HUES64 (cell line): ENCODE measurements at regions not wholly inside any gene's neighbourhood (a gene's known extent, or its start where the extent isn't known, plus 50 kb on each side); places are given as distances from the start of the nearest gene placed in this dataset.
"Not testable (repeated sequence)": the region's sequence is repeated elsewhere in the genome, so short reads cannot be mapped to it uniquely, and the experiment has no call there.

ENCODE experiments used
- H3K27ac ChIP-seq: 2 replicates; pipeline ENCODE4 v1.7.0; 2013; ENCODE audit warnings: low read depth, low read length, inconsistent platforms
- H3K27me3 ChIP-seq: 2 replicates; pipeline ENCODE4 v1.6.1; 2013; ENCODE audit warnings: mild to moderate bottlenecking, low read length; ENCODE audit not compliant: insufficient read depth
- H3K36me3 ChIP-seq: 2 replicates; pipeline ENCODE4 v1.6.1; 2013; ENCODE audit warnings: mild to moderate bottlenecking, low read length; ENCODE audit not compliant: insufficient read depth
- H3K4me1 ChIP-seq: 2 replicates; pipeline ENCODE4 v1.6.1; 2013; ENCODE audit warnings: mild to moderate bottlenecking, low read length, moderate library complexity; ENCODE audit not compliant: insufficient read depth
- H3K4me3 ChIP-seq: 2 replicates; pipeline ENCODE4 v1.5.1; 2013; ENCODE audit warnings: mild to moderate bottlenecking, low read length, moderate library complexity
- H3K9ac ChIP-seq: 2 replicates; pipeline ENCODE4 v1.6.1; 2013; ENCODE audit warnings: mild to moderate bottlenecking, low read depth, low read length
- H3K9me3 ChIP-seq: 2 replicates; pipeline ENCODE4 v1.6.1; 2013; ENCODE audit warnings: low read depth, low read length; ENCODE audit not compliant: insufficient read depth
- WGBS: fragments of 150-250, 120-280 bp; methylation state at CpG from one replicate; pipeline ENCODE4 v1.1.7; 2013; ENCODE audit warnings: missing lambda C conversion rate; 5-methylcytosine and 5-hydroxymethylcytosine counted together

DNA sequence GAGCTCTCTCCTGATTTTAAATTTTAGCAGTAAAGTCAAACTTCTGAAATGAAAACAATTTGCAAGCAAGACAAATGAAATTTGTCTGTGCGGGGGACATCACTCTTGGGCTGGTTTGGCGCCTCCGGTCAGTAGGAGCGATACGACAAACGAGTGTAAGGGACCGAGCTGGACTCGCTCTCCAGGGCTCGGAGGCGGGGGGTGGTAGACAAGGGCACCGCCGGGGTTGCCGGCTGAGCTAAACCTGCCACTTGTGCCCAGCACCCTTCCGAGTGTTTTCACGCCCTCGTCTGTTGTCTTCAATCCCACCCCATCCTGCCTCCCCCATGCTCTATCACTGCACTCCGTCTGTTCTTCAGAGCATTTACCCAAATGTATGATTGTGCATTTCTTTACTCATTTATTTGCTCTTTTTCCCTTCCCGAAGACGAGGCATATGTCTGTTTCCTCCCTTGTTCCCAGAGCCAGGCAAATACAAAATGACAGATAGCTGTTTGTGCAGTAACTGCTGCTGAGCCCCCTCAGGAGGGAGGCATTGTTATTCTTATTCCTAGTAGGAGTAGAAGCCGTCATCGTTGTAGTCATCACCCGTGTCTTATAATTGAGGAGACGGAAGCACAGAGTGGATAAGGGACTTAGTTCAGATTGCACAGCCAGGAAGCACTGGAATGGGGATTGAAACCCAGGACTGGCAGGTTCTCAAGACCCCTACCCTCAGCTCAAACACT is 62.8 kb upstream of the APCDD1L start:
- no peaks in the 10 kb centered on the region for H3K36me3 ChIP-seq
- H3K4me1 ChIP-seq = 0 out of 2 replicates have a peak, but pooled peaks cover 6% of the 10 kb centered on the region
- H3K4me3 ChIP-seq = no peak overlapping the region
- no peak overlapping the region for H3K27ac ChIP-seq
- no peaks in the 10 kb centered on the region for H3K9me3 ChIP-seq
- 79% methylated on average over 23 of the region's 23 CpGs for WGBS
- H3K27me3 ChIP-seq = no peaks in the 10 kb centered on the region
- no peak overlapping the region for H3K9ac ChIP-seq

DNA sequence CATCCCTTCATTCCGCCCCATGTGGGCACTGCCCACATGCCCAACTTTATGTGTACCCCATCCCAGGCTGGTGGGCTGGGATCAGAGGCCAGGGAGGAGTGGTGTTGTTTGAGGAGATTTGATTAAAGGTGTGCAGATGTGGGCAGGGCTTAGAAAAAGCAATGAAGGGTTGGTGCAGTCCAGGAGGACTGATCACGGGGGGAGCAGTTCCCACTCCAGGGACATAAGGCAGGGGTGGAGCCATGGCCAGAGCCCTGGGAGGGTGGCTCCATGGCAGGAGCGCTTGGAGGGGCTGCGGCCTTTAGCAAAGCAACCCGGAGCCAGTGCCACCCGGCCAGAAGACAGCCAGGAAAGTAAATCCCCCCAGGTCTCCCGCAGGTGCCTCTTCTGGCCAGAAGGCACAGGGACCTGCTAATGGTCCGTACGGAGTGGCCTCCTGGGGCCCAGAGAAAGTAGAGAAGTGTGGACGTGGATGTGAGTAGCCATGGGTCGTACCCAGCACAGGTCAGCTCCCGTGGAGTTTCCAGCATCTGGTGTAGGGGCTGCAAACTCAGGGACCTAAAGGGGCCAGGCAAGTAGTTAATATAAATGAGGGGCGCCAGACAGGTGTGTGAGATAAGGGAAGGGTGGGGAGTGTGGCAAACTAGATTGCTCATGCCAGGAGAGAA is 62.1 kb upstream of the APCDD1L start:
- H3K9me3 ChIP-seq = no peaks in the 10 kb centered on the region
- H3K4me1 ChIP-seq = 0 out of 2 replicates have a peak, but pooled peaks cover 5% of the 10 kb centered on the region
- no peaks in the 10 kb centered on the region for H3K36me3 ChIP-seq
- H3K27me3 ChIP-seq = no peaks in the 10 kb centered on the region
- 92% methylated on average over 13 of the region's 13 CpGs for WGBS
- no peak overlapping the region for H3K9ac ChIP-seq
- H3K27ac ChIP-seq = no peak overlapping the region
- H3K4me3 ChIP-seq = no peak overlapping the region

DNA sequence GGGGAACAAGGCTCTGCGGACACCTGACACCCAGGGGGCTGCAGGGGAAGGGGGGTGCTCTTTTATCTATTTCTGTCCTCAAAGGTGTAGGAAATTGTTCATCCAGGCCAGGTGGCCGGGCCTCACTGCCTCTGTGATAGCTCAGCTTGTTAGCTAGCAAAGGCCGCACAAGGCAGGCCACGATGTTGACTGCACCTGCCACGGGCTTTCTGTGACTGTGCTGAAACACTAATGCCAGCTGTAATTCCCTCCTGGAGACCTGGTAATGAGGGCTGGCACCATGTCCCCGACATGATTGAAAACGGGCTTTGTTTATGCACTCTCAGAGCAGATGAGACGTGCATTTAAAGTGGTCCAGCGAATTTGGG is 61.4 kb upstream of the APCDD1L start:
- H3K27ac ChIP-seq = no peak overlapping the region
- H3K4me3 ChIP-seq = no peak overlapping the region
- 94% methylated on average over 9 of the region's 9 CpGs for WGBS
- no peaks in the 10 kb centered on the region for H3K27me3 ChIP-seq
- H3K9me3 ChIP-seq = no peaks in the 10 kb centered on the region
- H3K9ac ChIP-seq = no peak overlapping the region
- 0 out of 2 replicates have a peak, but pooled peaks cover 5% of the 10 kb centered on the region for H3K4me1 ChIP-seq
- no peaks in the 10 kb centered on the region for H3K36me3 ChIP-seq

DNA sequence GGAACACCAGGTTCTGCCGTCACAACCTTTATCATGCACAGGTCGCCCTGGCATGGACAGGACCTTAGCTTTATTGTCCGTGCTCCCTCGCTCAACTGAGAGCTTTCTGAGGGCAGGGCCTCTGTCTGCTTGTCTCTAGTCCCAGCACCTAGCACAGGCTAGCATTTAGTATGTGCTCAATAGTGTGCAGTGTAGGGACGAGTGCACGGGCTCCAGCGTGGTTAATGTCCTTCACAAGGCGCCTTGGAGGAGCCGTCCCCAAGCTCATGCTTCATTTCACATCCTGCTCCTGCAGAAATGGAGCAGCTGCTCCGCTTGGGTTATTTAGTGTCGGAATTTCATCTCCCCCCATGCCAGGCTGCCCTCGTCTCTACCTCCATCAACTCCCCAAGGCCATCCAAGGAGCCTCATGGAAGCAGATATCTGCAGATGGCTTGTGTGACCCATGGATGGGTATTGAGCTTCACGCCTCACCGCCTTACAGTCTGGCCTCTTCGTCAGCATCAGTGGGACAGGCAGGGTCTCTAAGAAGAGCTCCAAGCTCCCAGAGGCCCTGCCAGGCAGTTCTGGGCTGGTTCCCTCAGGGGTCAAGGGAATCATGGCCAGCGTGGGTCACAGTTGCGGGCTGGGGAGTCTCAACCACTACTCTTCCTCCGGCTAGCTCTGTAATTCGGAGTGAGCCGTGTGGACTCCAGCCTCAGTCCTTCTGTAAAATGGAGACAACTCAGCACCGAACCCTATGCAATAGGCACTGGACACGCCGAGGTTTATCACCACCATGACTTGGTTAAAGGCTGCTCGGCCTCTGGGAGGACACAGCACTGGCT is 60.8 kb upstream of the APCDD1L start:
- 0 out of 2 replicates have a peak, but pooled peaks cover 5% of the 10 kb centered on the region for H3K4me1 ChIP-seq
- no peaks in the 10 kb centered on the region for H3K36me3 ChIP-seq
- no peak overlapping the region for H3K9ac ChIP-seq
- H3K27me3 ChIP-seq = no peaks in the 10 kb centered on the region
- no peak overlapping the region for H3K27ac ChIP-seq
- H3K4me3 ChIP-seq = no peak overlapping the region
- H3K9me3 ChIP-seq = no peaks in the 10 kb centered on the region
- WGBS = 93% methylated on average over 24 of the region's 24 CpGs

DNA sequence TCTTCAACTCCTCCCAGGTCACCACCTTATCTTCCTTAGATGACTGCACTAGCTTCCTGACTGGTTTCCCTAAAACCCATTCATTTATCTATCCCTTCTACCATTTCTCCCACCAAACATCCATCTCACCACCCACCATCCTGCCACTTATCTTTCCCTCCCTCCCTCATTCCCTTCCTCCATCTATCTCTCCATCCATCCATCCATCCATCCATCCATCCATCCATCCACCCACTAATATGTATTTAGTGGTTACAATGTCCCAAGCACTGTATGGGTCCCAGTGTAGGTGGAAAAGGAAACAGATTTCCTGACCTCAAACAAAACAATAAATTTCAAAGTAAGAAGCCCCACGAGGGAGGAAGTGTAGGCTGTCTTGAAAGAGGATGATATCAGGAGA is 59.3 kb upstream of the APCDD1L start:
- H3K27ac ChIP-seq = no peak overlapping the region
- WGBS = 88% methylated on average over 1 of the region's 1 CpG
- H3K9me3 ChIP-seq = no peaks in the 10 kb centered on the region
- H3K9ac ChIP-seq = no peak overlapping the region
- H3K36me3 ChIP-seq = no peaks in the 10 kb centered on the region
- 0 out of 2 replicates have a peak, but pooled peaks cover 5% of the 10 kb centered on the region for H3K4me1 ChIP-seq
- no peak overlapping the region for H3K4me3 ChIP-seq
- no peaks in the 10 kb centered on the region for H3K27me3 ChIP-seq

DNA sequence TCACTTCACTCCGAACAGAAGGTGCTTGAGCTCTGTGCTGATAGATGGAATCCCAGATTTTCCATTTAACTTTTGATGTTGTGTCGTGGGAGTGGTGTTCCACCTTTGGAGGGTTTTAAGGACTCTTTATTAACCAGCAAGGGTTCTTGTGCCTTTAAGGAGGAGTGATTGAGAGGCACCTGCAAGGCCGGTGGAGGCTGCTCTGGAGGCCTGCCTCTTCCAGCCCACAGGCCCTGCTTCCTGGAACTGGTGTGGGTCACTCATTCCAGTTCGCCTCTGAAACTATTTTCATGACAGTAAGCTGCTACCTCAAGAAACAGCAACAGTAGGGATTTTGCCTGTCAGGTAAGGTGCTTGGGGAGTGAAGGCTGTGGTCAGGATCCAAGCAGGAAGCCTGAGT is 58.8 kb upstream of the APCDD1L start:
- Histone ChIP-seq H3K36me3 (no peaks in the 10 kb centered on the region), H3K4me1 (0 out of 2 replicates have a peak, but pooled peaks cover 5% of the 10 kb centered on the region), H3K9me3 (no peaks in the 10 kb centered on the region), H3K9ac (no peak overlapping the region), H3K27ac (no peak overlapping the region), H3K27me3 (no peaks in the 10 kb centered on the region), H3K4me3 (no peak overlapping the region)
- WGBS = 85% methylated on average over 4 of the region's 4 CpGs

DNA sequence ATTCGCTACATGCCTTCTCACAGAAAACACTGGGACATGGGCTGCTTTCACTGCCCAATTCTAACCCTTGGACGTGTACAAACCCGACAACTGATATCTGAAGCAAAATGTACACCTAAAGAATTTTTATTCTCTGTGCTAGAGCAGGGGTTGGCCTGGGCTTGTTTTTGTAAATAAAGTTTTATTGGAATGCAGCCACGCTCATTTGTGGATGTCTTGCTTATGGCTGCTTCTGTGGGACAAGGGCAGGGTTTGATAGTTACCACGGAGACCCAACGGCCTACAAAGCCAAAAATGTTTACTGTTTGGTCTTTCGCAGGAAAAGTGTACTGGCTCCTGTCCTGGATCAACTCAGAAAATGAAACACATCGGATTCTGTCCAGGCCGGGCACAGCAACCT is 58.1 kb upstream of the APCDD1L start:
- H3K36me3 ChIP-seq = no peaks in the 10 kb centered on the region
- H3K27ac ChIP-seq = no peak overlapping the region
- H3K4me1 ChIP-seq = 0 out of 2 replicates have a peak, but pooled peaks cover 5% of the 10 kb centered on the region
- no peak overlapping the region for H3K9ac ChIP-seq
- H3K27me3 ChIP-seq = no peaks in the 10 kb centered on the region
- H3K9me3 ChIP-seq = no peaks in the 10 kb centered on the region
- WGBS = 95% methylated on average over 9 of the region's 9 CpGs
- H3K4me3 ChIP-seq = no peak overlapping the region

DNA sequence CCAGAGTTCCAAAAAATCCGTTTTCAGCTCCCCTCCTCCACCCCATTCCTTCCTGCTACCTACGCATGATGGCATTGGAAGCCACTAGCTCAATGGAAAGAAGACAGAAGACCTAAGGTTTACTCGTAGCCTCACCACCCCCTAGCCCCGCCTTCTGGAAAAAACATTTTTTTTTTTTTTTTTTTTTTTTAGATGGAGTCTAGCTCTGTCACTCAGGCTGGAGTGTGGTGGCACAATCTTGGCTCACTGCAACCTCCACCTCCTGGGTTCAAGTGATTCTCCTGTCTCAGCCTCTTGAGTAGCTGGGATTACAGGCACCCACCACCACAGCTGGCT is 57.2 kb upstream of the APCDD1L start:
- WGBS = 93% methylated on average over 3 of the region's 4 CpGs
- H3K4me1 ChIP-seq, H3K4me3 ChIP-seq, H3K9me3 ChIP-seq, H3K27me3 ChIP-seq, H3K27ac ChIP-seq, H3K36me3 ChIP-seq, H3K9ac ChIP-seq: not testable (repeated sequence)

DNA sequence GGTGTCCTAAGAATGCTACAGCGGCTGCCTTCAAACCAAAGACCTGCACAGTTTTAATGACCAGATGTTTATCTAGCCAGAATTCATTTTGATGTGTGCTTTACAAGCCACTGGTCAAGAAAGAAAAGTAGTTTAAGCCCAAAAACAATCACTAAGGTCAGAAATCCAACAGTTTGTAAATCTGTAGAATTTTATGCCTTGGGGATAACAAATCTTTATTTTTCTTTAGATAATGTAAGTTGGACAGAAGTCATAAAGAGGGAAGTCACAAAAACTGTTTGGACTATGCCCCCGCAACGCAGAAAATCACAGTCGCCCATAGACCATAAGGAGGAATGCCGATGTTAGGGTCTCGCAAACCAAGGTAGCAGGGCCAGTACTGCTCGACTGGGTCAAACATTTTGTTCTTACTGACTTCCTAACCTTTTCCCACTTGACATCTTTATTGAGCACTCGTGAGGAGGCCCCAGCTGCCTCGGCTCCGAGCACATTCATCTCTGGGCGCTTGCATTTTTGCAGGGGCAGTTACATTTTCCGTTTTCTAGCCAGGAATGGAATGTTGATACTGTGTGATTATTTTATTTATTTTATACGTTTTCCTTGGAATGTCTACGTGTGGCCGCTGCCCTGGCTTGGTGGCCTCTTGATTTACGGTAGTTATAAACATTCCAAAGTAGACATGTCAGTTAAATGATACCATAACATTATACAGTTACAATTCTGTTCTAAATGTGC is 56.7 kb upstream of the APCDD1L start:
- H3K36me3 ChIP-seq = no peaks in the 10 kb centered on the region
- H3K4me3 ChIP-seq = no peak overlapping the region
- no peak overlapping the region for H3K27ac ChIP-seq
- WGBS = 91% methylated on average over 16 of the region's 16 CpGs
- H3K27me3 ChIP-seq = no peaks in the 10 kb centered on the region
- no peaks in the 10 kb centered on the region for H3K9me3 ChIP-seq
- no peak overlapping the region for H3K9ac ChIP-seq
- H3K4me1 ChIP-seq = no peaks in the 10 kb centered on the region

DNA sequence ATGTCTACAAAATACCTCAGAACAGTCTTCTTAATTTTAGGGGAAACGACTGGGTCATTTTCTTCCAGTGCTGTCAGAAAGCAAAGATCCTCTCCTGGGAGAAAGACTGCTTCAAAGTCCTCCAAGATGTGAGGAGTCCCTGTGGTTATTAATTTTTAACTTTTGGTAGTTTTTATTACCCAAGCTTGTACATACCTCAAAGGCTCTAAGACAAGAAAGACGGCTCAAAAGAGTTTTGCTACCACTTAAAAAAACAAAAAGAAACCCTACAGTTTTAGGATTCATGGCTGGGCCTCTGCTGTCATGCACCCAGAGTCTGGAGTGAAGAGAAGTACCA is 56.1 kb upstream of the APCDD1L start:
- Histone ChIP-seq H3K27me3 (no peaks in the 10 kb centered on the region), H3K36me3 (no peaks in the 10 kb centered on the region), H3K27ac (no peak overlapping the region), H3K4me3 (no peak overlapping the region), H3K9me3 (no peaks in the 10 kb centered on the region), H3K4me1 (no peaks in the 10 kb centered on the region), H3K9ac (no peak overlapping the region)
- 91% methylated on average over 2 of the region's 2 CpGs for WGBS
